HEK293T (cell line): ENCODE measurements at regions not wholly inside any gene's neighbourhood (a gene's known extent, or its start where the extent isn't known, plus 50 kb on each side); places are given as distances from the start of the nearest gene placed in this dataset.
"Not testable (repeated sequence)": the region's sequence is repeated elsewhere in the genome, so short reads cannot be mapped to it uniquely, and the experiment has no call there.

ENCODE experiments used
- CTCF ChIA-PET: fragments of 350-600 bp; formaldehyde crosslinking; extraction: SDS; loops from one replicate; lab custom pipeline; 2021; ENCODE audit warnings: antibody characterized with exemption, inconsistent platforms; lab: Yijun Ruan, JAX
- POLR2A ChIA-PET: fragments of 350-600 bp; formaldehyde crosslinking; extraction: SDS; loops from one replicate; lab custom pipeline; 2020; ENCODE audit warnings: antibody characterized with exemption, inconsistent platforms; lab: Yijun Ruan, JAX
- DNase-seq: peaks from one replicate; pipeline ENCODE4 v3.0.0; 2012; ENCODE audit warnings: mixed read lengths; ENCODE audit errors: extremely low spot score
- ARNT ChIP-seq: fragments of 450-650 bp; IDR thresholded peaks from 2 replicates; pipeline ENCODE4 v1.6.1; 2017; ENCODE audit warnings: mild to moderate bottlenecking
- BHLHE40 ChIP-seq: fragments of 450-650 bp; IDR thresholded peaks from 2 replicates; pipeline ENCODE4 v1.6.1; 2016; ENCODE audit warnings: mild to moderate bottlenecking, moderate library complexity, borderline replicate concordance
- CTBP1 ChIP-seq: fragments of 450-650 bp; IDR thresholded peaks from 2 replicates; pipeline ENCODE4 v1.6.1; 2016; ENCODE audit warnings: borderline replicate concordance
- ELF4 ChIP-seq: fragments of 450-650 bp; IDR thresholded peaks from 2 replicates; pipeline ENCODE4 v1.6.1; 2017; ENCODE audit warnings: antibody characterized with exemption
- FOXA1 ChIP-seq: fragments of 450-650 bp; IDR thresholded peaks from 2 replicates; pipeline ENCODE4 v1.6.1; 2016; ENCODE audit warnings: mild to moderate bottlenecking
- FOXM1 ChIP-seq: fragments of 450-650 bp; IDR thresholded peaks from 2 replicates; pipeline ENCODE4 v1.6.1; 2017; ENCODE audit warnings: mild to moderate bottlenecking, borderline replicate concordance
- HDGF ChIP-seq: fragments of 450-650 bp; IDR thresholded peaks from 2 replicates; pipeline ENCODE4 v1.6.1; 2017; ENCODE audit warnings: antibody characterized with exemption, borderline replicate concordance
- L3MBTL2 ChIP-seq: fragments of 450-650 bp; conservative IDR thresholded peaks from 2 replicates; pipeline ENCODE4 v1.6.1; 2016; ENCODE audit warnings: mild to moderate bottlenecking
- LEF1 ChIP-seq: fragments of 450-650 bp; IDR thresholded peaks from 2 replicates; pipeline ENCODE4 v1.6.1; 2017; ENCODE audit warnings: mild to moderate bottlenecking, borderline replicate concordance
- NFRKB ChIP-seq: fragments of 450-650 bp; IDR thresholded peaks from 2 replicates; pipeline ENCODE4 v1.6.1; 2016; ENCODE audit warnings: mild to moderate bottlenecking, moderate library complexity
- PKNOX1 ChIP-seq: fragments of 450-650 bp; IDR thresholded peaks from 2 replicates; pipeline ENCODE4 v1.6.1; 2016
- SP1 ChIP-seq: fragments of 450-650 bp; IDR thresholded peaks from 2 replicates; pipeline ENCODE4 v1.6.1; 2017
- SUZ12 ChIP-seq: fragments of 450-650 bp; IDR thresholded peaks from 2 replicates; pipeline ENCODE4 v1.6.1; 2016; ENCODE audit warnings: mild to moderate bottlenecking

GRCh38 chr16:29148867-29149272 is 164.0 kb downstream of the LAT start:
- no peak for DNase-seq
- ChIA-PET CTCF (no interaction called here), POLR2A (no interaction called here)
- TF ChIP-seq SUZ12 (no peak), SP1 (no peak), LEF1 (no peak), PKNOX1 (no peak)

DNA sequence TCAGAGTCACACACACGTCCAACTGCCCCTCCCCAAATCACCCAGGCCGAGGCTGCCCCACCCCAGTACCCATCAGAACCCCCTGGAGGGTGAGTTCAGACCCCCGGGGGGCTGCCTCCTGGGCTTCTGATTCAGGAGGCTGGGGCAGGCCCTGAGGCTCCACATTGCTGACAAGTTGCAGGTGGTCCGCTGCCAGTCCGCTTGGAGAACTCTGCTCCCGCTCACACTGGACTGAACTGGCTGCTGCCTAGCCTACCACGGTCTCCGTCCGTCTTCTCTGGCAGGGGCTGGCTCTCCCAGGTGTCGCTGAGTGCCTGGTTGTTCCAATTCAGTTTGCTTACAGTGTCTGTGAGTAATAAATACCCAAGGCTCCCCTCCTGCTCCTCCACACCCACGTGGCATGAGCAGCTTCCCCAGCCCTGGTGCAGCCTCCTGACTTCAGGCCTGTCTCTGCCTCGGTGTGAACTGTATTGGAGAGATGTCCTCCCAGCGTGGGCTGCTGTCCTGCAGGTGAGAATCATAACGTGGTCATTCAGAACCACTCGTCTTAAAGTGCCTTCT is 163.4 kb downstream of the LAT start:
- DNase-seq, result no peak
- TF ChIP-seq SUZ12 (no peak), ARNT (no peak), LEF1 (no peak), SP1 (no peak), FOXM1 (no peak)
- POLR2A ChIA-PET, result no interaction called here
- CTCF ChIA-PET, result no interaction called here

- POLR2A ChIA-PET, CTCF ChIA-PET, DNase-seq: not testable (repeated sequence)
These were observed 162.9 kb downstream of the LAT start for GRCh38 chr16:29147710-29148109.

- CTCF ChIA-PET, DNase-seq, POLR2A ChIA-PET: not testable (repeated sequence)
These were observed 162.2 kb downstream of the LAT start for GRCh38 chr16:29146808-29147643.

GRCh38 chr16:29146266-29146665 is 161.4 kb downstream of the LAT start:
- ChIA-PET CTCF (no interaction called here), POLR2A (no interaction called here)
- TF ChIP-seq SUZ12 (no peak), BHLHE40 (no peak), HDGF (no peak), ELF4 (no peak), PKNOX1 (no peak), CTBP1 (no peak), FOXM1 (no peak), FOXA1 (no peak), L3MBTL2 (no peak), NFRKB (no peak), ARNT (no peak)
- no peak for DNase-seq

- POLR2A ChIA-PET, DNase-seq, CTCF ChIA-PET: not testable (repeated sequence)
These were observed 160.8 kb downstream of the LAT start for GRCh38 chr16:29145486-29146225.

DNA sequence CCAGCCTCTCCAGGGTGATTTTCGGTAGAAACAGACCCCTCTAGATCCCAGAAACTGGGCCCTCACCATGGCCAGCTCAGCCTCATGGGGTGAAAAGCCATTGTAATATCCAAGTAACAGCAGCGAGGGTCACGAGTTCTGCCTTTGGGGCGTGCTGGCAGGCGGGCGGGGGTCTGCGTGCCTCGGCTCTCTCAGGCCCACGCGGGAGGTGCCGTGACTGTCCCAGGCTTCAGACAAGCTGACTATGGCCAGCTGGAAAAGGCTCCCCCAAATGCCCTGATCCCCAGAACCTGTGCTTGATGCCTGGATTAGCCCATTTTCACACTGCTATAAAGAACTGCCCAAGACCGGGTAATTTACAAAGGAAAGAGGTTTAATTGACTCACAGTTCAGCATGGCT is 160.2 kb downstream of the LAT start:
- CTCF ChIA-PET, POLR2A ChIA-PET, DNase-seq: not testable (repeated sequence)

DNA sequence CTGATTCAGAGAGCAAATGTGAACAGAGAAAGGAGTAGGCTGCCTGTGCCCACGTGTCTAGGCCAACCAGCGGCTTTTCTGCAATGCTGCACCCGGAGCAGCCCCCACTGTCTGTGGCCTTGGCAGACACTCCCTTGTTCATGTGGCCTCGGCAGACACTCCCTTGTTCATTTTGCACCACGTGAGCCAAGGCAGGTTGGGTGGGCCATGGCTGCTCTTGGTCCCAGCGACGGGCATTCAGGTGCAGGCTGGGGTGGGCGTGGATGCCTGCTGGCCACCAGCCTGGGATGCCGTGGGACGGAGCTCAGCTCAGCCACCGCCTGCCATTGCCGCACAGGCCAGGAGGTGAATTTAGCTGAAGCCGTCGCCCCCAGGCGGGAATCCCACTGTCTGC is 159.8 kb downstream of the LAT start:
- POLR2A ChIA-PET, DNase-seq, CTCF ChIA-PET: not testable (repeated sequence)

DNA sequence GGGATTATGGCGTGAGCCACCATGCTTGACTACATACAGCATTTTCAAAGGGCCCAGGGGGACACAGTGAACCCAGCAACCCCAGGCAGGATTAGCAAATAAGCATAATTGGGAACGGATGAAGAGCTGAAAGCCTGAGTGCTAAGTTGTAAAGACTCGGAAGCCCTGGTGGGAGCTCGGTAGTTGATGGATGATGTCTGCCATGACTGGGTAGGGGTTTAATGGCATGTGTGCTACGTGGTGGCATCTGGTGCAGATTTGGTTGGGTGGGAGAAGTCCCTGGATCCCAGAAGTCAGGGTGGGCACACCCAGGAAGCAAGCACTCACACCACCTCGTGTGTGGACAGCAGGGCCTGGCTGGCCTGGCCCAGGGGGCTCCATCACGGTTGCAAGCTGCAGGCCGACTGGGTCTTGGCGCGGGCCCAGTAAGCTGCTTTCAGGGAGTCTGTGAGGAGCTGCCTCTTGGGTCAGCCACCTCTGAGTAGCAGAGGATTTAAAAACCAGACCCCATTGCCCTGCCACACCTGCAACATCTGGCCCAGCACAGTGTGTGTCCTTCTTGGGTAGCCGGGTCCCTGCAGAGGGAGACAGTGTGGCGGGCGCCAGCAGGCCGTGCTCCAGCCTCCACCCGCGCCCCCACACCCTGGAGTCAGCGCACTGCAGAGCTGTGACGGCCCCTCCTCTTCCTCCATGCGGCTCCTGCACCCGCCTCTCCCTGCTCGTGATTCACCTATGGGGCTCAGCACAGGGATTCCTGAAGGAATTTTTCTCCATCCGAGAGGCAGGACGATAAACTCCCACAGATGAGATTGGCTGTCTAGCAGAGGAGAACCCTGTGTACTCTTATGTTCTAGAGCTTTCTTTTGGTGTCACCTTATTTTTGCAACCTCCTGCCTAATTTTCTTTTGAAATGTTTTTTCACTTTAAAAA is 159.2 kb downstream of the LAT start:
- DNase-seq, POLR2A ChIA-PET, CTCF ChIA-PET: not testable (repeated sequence)

DNA sequence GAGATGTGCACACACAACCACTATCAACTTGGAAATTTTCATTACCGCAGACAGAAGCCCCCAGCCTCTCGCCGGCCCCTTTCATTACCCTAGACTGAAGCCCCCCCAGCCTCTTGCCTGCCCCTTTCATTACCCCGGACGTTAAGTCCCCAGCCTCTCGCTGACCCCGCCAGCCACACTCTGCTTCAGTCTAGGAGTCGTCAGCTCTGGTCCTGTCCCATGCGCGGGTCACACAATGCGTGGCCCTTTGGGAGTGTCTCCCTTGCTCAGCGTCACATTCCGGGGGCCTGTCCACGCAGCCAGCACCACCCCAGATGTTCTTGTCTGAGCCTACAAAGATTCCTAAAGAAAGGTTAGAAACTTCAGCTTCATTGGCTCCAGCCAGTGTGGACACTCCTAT is 157.7 kb downstream of the LAT start:
- CTCF ChIA-PET, DNase-seq: not testable (repeated sequence)

More for the DNA sequence above, 157.7 kb downstream of the LAT start:
- POLR2A ChIA-PET, result not testable (repeated sequence)
